Sigmoid colon (tissue), 4 donors: ENCODE measurements at regions not wholly inside any gene's neighbourhood (a gene's known extent, or its start where the extent isn't known, plus 50 kb on each side); places are given as distances from the start of the nearest gene placed in this dataset.

Source experiments
- CTCF ChIP-seq, 4 experiments: fragments of 450-650 bp in 3 of 4; fragments of 200-600 bp in 1 of 4; IDR thresholded peaks; one replicate each; pipeline ENCODE4 v1.5.1; 2016 to 2019; ENCODE audit warnings: antibody characterized with exemption in 4 of 4, mild to moderate bottlenecking in 3 of 4, moderate library complexity in 2 of 4
- EP300 ChIP-seq, 4 donors: sonication (generic); formaldehyde crosslinking; IDR thresholded peaks; one replicate each; pipeline ENCODE4 v1.6.1; 2017; ENCODE audit warnings: antibody characterized with exemption in 4 of 4
- POLR2A ChIP-seq, 2 donors: fragments of 450-650 bp; IDR thresholded peaks; one replicate each; pipeline ENCODE4 v1.6.1; 2016; ENCODE audit warnings: antibody characterized with exemption in 2 of 2, mild to moderate bottlenecking in 2 of 2, moderate library complexity in 2 of 2
- POLR2AphosphoS5 ChIP-seq, 4 donors: sonication (generic); formaldehyde crosslinking; IDR thresholded peaks; one replicate each; pipeline ENCODE4 v1.6.1; 2017; ENCODE audit warnings: antibody characterized with exemption in 4 of 4

- TF ChIP-seq CTCF (IDR thresholded peaks at IDR 0.05) (no peak), POLR2A (IDR thresholded peaks at IDR 0.05) (no peak), EP300 (IDR thresholded peaks at IDR 0.05) (no peak), POLR2AphosphoS5 (IDR thresholded peaks at IDR 0.05) (no peak)
Measured at GRCh38 chr14:66330228-66330627, 155.9 kb upstream of the CCDC196 start.
